HUDEP-2 (cell line): ENCODE measurements at regions not wholly inside any gene's neighbourhood (a gene's known extent, or its start where the extent isn't known, plus 50 kb on each side); places are given as distances from the start of the nearest gene placed in this dataset.

Experiments used
- DNase-seq, 76 experiments: peaks; one replicate each; lab custom pipeline; 2025; ENCODE audit not compliant: unreplicated experiment in 76 of 76; lab: John Stamatoyannopoulos, UW

GRCh38 chr5:107157809-107158208 is 512.9 kb downstream of the EFNA5 start:
- no peak for DNase-seq

GRCh38 chr5:107155707-107156106 is 515.0 kb downstream of the EFNA5 start:
- no peak for DNase-seq

DNA sequence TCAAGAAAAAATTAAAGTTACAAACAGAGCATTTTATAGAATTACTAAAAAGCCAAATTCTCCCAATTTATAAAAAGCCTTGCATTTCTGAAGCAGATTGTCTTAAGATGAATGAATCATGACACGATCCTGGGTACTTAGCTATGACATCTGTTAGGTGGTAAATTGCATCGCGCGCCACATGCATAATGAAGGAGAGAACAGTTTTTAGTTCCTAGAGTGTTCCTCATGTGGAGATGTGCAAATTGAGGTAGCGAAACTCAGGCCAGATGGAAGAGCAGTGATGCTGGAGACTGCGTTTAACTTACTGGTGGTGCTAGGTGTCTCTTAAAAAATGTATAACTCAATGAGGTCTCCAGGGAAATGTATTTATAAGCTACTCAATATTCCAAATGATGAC is 516.1 kb downstream of the EFNA5 start:
- no peak for DNase-seq

- DNase-seq, result no peak
Observed at GRCh38 chr5:107153283-107153682, 517.5 kb downstream of the EFNA5 start.

- DNase-seq, result no peak
Observed at GRCh38 chr5:107149243-107150005, 521.3 kb downstream of the EFNA5 start.

DNA sequence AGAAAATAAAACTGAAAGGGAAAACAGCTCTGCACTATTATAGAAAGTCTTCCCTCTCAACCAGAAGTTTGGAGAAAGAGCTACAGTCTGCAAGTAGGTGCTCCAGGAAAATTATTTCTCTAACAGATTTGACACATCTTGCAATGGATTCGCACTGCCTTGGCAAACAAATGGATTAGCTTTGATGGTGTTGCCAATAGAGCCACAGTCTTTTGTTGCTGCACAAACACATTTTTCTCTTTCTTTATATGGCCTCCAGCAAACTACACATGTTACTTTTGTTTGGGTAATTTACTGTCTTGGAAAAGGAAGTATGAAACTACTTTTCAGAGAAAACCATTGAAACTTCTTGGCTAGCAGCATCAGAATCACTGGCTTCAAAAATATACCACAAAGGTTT is 523.1 kb downstream of the EFNA5 start:
- no peak for DNase-seq

- DNase-seq, result no peak
Observed at GRCh38 chr5:107146901-107147300, 523.8 kb downstream of the EFNA5 start.

DNA sequence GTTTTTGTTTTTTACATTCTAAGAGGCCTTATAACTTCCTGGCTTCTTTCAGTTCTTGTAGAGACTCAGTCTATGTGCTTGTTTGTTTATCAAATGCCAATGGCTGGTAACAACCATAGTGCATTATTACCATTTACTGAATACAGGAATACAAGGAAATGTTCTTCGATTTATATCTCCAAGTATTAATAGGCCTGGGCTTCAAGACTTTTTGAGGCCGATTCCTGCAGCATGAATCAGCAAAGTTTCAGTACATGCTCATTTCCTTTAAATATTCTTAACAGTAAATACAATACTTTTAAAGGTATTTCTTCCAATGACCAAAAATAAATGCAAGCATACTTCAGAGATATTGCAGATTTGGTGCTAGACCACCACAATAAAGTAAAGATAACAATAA is 535.3 kb downstream of the EFNA5 start:
- DNase-seq, result no peak

GRCh38 chr5:107134931-107135330 is 535.8 kb downstream of the EFNA5 start:
- DNase-seq, result no peak

DNA sequence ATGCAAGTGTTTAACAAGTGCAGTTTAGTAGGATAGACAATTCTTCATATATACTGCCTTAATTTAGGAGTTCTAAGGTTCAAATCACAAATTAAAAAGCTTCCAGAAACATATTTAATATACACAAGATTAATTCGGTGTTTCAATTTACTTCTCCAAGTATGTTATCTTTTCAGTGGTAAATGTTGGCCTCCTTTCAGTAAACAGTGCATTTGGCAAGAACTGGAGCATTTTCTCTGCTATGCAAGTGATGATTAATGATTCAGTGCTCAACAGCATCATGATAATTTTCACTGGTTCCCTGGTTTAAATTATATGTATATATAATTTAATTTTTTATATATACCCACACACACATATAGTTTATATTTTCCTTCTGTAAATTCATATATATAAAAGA is 541.7 kb downstream of the EFNA5 start:
- no peak for DNase-seq

GRCh38 chr5:107127878-107128277 is 542.9 kb downstream of the EFNA5 start:
- DNase-seq, result no peak

DNA sequence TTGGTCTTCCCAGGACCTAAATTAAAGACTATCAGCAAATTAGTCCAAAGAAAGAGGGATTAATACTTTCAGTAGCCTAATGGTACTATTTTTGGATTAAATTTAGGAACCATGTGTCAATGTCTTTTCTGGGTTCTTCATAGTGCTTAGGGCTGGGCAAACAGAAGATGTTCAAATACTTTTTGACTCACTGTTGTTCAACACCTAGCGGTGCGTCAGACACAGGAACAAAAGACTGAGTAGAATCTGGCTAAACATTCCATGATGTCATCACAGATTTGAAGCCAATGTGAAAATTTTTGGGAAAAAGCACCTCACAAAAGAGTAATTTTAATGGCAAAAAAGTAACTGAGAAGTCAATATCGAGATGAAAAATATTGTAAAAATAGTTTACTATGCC is 544.4 kb downstream of the EFNA5 start:
- no peak for DNase-seq

- no peak for DNase-seq
Observed at GRCh38 chr5:107124376-107124775, 546.4 kb downstream of the EFNA5 start.

- no peak for DNase-seq
Observed at GRCh38 chr5:107123014-107123413, 547.7 kb downstream of the EFNA5 start.

- no peak for DNase-seq
Observed at GRCh38 chr5:107121793-107122519, 548.8 kb downstream of the EFNA5 start.

GRCh38 chr5:107119656-107120055 is 551.1 kb downstream of the EFNA5 start:
- no peak for DNase-seq

- DNase-seq, result no peak
Observed at GRCh38 chr5:107118184-107119019, 552.3 kb downstream of the EFNA5 start.

DNA sequence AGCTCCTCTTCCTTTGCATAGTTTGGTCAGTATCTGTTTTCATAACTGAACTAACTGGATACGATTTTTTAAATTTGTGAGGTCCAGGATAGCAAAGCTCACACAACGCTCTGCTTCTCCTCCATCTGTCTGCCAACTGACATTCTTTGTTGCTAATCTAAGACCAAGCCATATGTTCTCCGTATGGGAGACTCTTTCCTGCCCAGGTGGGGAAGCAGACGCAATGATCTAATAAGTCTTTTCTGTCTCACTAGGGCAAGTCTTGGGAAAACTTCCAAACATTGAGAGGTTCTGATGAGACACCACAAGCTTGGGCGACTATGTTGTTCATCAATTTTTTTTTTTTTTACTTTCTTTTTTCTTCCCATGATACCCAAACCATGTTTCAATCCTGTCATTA is 558.5 kb downstream of the EFNA5 start:
- no peak for DNase-seq

DNA sequence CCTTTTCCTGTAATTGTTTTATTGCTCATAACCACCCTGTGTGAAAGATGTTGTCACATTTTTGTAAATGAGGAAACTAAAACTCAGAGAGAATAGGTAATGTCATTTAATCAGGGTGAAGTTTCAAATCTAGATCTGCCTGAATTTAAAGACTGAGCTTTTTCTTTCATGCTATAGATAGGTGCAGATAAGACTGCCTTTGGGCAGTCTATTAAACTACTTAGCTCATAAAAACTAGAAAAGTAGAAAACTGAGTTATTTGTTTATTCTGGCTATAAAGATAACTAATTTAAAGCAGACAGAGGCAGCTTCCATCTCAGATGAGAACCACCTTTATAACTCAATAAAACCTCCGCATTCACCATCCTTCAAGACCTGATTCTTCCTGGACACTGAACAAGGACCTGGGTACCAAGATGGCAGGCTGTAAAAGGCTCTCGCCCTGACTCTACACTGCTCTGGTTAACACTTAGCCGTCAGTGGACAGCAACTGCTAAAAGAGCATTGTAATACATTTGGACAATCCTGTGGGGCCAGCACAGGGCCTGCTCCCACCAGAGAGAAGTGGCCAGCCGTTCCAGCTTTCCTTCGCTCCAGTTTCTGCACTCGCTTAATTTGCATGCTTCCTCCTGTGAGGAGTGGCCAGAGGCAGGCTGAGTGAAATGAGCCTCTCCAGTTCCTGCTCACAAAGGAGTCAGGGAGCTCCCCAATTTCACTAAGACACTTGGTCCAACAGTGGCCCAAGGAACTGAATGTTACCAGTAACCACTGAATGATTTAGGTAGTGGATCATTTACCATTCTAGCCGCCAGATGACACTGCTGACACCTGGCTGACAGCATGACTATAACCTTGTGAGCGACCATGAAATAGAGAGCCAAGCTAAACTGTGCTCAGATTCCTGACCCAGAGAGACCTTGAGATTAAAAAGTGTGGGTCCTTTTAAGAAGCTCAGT is 566.4 kb downstream of the EFNA5 start:
- no peak for DNase-seq

DNA sequence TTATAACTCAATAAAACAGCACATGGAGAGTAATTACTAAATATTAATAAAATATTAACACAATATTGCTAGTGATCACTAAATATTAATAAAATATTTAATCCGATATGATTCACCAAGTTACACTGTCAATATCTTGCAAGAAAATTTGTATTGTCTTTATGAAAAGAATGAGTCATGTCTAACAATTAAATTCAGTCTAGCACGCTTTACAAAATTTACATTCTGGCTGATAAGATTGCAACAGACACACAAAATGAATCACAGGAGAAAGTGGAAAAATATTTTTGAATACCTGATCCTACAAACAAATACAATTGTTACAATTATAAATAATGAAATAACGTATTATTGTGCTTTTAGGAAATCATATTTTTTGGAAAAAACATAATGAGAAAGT is 567.2 kb downstream of the EFNA5 start:
- no peak for DNase-seq
